Hepatocyte (in vitro differentiated cells): ENCODE measurements at regions not wholly inside any gene's neighbourhood (a gene's known extent, or its start where the extent isn't known, plus 50 kb on each side); places are given as distances from the start of the nearest gene placed in this dataset.

ENCODE experiments used
- CTCF ChIP-seq: fragments of 200-600 bp; sonication (generic); IDR thresholded peaks from 2 replicates; pipeline ENCODE4 v1.5.1; 2016; ENCODE audit warnings: antibody characterized with exemption, mild to moderate bottlenecking; ENCODE audit not compliant: poor library complexity
- EZH2 ChIP-seq: fragments of 200-600 bp; sonication (generic); IDR thresholded peaks from 2 replicates; pipeline ENCODE4 v1.6.1; 2016; ENCODE audit warnings: antibody characterized with exemption, mild to moderate bottlenecking, borderline replicate concordance
- EZH2phosphoT487 ChIP-seq: fragments of 200-600 bp; sonication (generic); IDR thresholded peaks from one replicate; pipeline ENCODE4 v1.6.1; 2018; ENCODE audit warnings: antibody characterized with exemption, mild to moderate bottlenecking, low read depth, moderate library complexity; ENCODE audit not compliant: unreplicated experiment, severe bottlenecking

- TF ChIP-seq CTCF (no peak), EZH2 (no peak), EZH2phosphoT487 (no peak)
These were observed 544.8 kb upstream of the ADGRL4 start for GRCh38 chr1:79551321-79551720.
